ENCODE measurements at regions not wholly inside any gene's neighbourhood (a gene's known extent, or its start where the extent isn't known, plus 50 kb on each side); places are given as distances from the start of the nearest gene placed in this dataset.

GRCh38 chr2:215718890-215719289, 283.0 kb upstream of the FN1 start:
- no peaks in the 10 kb centered on the region for H3K4me1 ChIP-seq (ENCODE audit: insufficient read depth, low read length)
- no peak overlapping the region for H3K9ac ChIP-seq (ENCODE audit: low read depth, low read length)
- no peaks in the 10 kb centered on the region for H3K9me3 ChIP-seq (ENCODE audit: control insufficient read depth, insufficient read depth, low read length)
- H3K36me3 ChIP-seq (ENCODE audit: insufficient read depth, low read length), result no peaks in the 10 kb centered on the region

- Histone ChIP-seq H3K9ac (ENCODE audit: low read depth, low read length) (no peak overlapping the region), H3K36me3 (ENCODE audit: insufficient read depth, low read length) (no peaks in the 10 kb centered on the region), H3K4me1 (ENCODE audit: insufficient read depth, low read length) (no peaks in the 10 kb centered on the region), H3K9me3 (ENCODE audit: control insufficient read depth, insufficient read depth, low read length) (no peaks in the 10 kb centered on the region)
Observed at GRCh38 chr2:215718436-215718835, 282.6 kb upstream of the FN1 start.

- H3K4me1 ChIP-seq (ENCODE audit: insufficient read depth, low read length), result no peaks in the 10 kb centered on the region
- H3K9ac ChIP-seq (ENCODE audit: low read depth, low read length), result no peak overlapping the region
- H3K36me3 ChIP-seq (ENCODE audit: insufficient read depth, low read length), result no peaks in the 10 kb centered on the region
- no peaks in the 10 kb centered on the region for H3K9me3 ChIP-seq (ENCODE audit: control insufficient read depth, insufficient read depth, low read length)
Observed at GRCh38 chr2:215717501-215718381, 281.9 kb upstream of the FN1 start.

GRCh38 chr2:215716956-215717355, 281.1 kb upstream of the FN1 start:
- Histone ChIP-seq H3K36me3 (ENCODE audit: insufficient read depth, low read length) (no peaks in the 10 kb centered on the region), H3K9ac (ENCODE audit: low read depth, low read length) (no peak overlapping the region), H3K4me1 (ENCODE audit: insufficient read depth, low read length) (peaks cover 3% of the 10 kb centered on the region; the same call in 1 of the 2 replicates), H3K9me3 (ENCODE audit: control insufficient read depth, insufficient read depth, low read length) (no peaks in the 10 kb centered on the region)

- H3K9me3 ChIP-seq (ENCODE audit: control insufficient read depth, insufficient read depth, low read length), result no peaks in the 10 kb centered on the region
- H3K9ac ChIP-seq (ENCODE audit: low read depth, low read length), result no peak overlapping the region
- no peaks in the 10 kb centered on the region for H3K36me3 ChIP-seq (ENCODE audit: insufficient read depth, low read length)
- peaks cover 12% of the 10 kb centered on the region; the same call in 1 of the 2 replicates for H3K4me1 ChIP-seq (ENCODE audit: insufficient read depth, low read length)
Observed at GRCh38 chr2:215712871-215713790, 277.3 kb upstream of the FN1 start.

- Histone ChIP-seq H3K9ac (ENCODE audit: low read depth, low read length) (no peak overlapping the region), H3K36me3 (ENCODE audit: insufficient read depth, low read length) (no peaks in the 10 kb centered on the region), H3K9me3 (ENCODE audit: control insufficient read depth, insufficient read depth, low read length) (no peaks in the 10 kb centered on the region), H3K4me1 (ENCODE audit: insufficient read depth, low read length) (peaks cover 12% of the 10 kb centered on the region; the same call in 1 of the 2 replicates)
Observed at GRCh38 chr2:215712219-215712868, 276.5 kb upstream of the FN1 start.

- no peaks in the 10 kb centered on the region for H3K9me3 ChIP-seq (ENCODE audit: control insufficient read depth, insufficient read depth, low read length)
- peaks cover 12% of the 10 kb centered on the region; the same call in 1 of the 2 replicates for H3K4me1 ChIP-seq (ENCODE audit: insufficient read depth, low read length)
- no peaks in the 10 kb centered on the region for H3K36me3 ChIP-seq (ENCODE audit: insufficient read depth, low read length)
- H3K9ac ChIP-seq (ENCODE audit: low read depth, low read length), result no peak overlapping the region
Observed at GRCh38 chr2:215711471-215712034, 275.7 kb upstream of the FN1 start.

GRCh38 chr2:215707608-215708007, 271.7 kb upstream of the FN1 start:
- H3K36me3 ChIP-seq (ENCODE audit: insufficient read depth, low read length), result no peaks in the 10 kb centered on the region; the same call in 1 of the 2 replicates
- peaks cover 12% of the 10 kb centered on the region; the same call in 1 of the 2 replicates for H3K4me1 ChIP-seq (ENCODE audit: insufficient read depth, low read length)
- no peaks in the 10 kb centered on the region for H3K9me3 ChIP-seq (ENCODE audit: control insufficient read depth, insufficient read depth, low read length)
- H3K9ac ChIP-seq (ENCODE audit: low read depth, low read length), result no peak overlapping the region

GRCh38 chr2:215705771-215706361, 270.0 kb upstream of the FN1 start:
- no peaks in the 10 kb centered on the region for H3K9me3 ChIP-seq (ENCODE audit: control insufficient read depth, insufficient read depth, low read length)
- no peaks in the 10 kb centered on the region; the same call in 1 of the 2 replicates for H3K36me3 ChIP-seq (ENCODE audit: insufficient read depth, low read length)
- no peaks in the 10 kb centered on the region for H3K4me1 ChIP-seq (ENCODE audit: insufficient read depth, low read length)
- H3K9ac ChIP-seq (ENCODE audit: low read depth, low read length), result no peak overlapping the region

- no peaks in the 10 kb centered on the region for H3K4me1 ChIP-seq (ENCODE audit: insufficient read depth, low read length)
- H3K36me3 ChIP-seq (ENCODE audit: insufficient read depth, low read length), result no peaks in the 10 kb centered on the region; the same call in 1 of the 2 replicates
- H3K9ac ChIP-seq (ENCODE audit: low read depth, low read length), result no peak overlapping the region
- H3K9me3 ChIP-seq (ENCODE audit: control insufficient read depth, insufficient read depth, low read length), result no peaks in the 10 kb centered on the region
Observed at GRCh38 chr2:215705281-215705680, 269.4 kb upstream of the FN1 start.

GRCh38 chr2:215702116-215702902, 266.4 kb upstream of the FN1 start:
- no peak overlapping the region for H3K9ac ChIP-seq (ENCODE audit: low read depth, low read length)
- no peaks in the 10 kb centered on the region; the same call in 1 of the 2 replicates for H3K36me3 ChIP-seq (ENCODE audit: insufficient read depth, low read length)
- H3K9me3 ChIP-seq (ENCODE audit: control insufficient read depth, insufficient read depth, low read length), result no peaks in the 10 kb centered on the region
- no peaks in the 10 kb centered on the region for H3K4me1 ChIP-seq (ENCODE audit: insufficient read depth, low read length)

- no peaks in the 10 kb centered on the region for H3K9me3 ChIP-seq (ENCODE audit: control insufficient read depth, insufficient read depth, low read length)
- no peak overlapping the region for H3K9ac ChIP-seq (ENCODE audit: low read depth, low read length)
- H3K4me1 ChIP-seq (ENCODE audit: insufficient read depth, low read length), result peaks cover 5% of the 10 kb centered on the region; the same call in 1 of the 2 replicates
Observed at GRCh38 chr2:215699700-215700538, 264.1 kb upstream of the FN1 start.

More at GRCh38 chr2:215699700-215700538, 264.1 kb upstream of the FN1 start:
- no peaks in the 10 kb centered on the region; the same call in 1 of the 2 replicates for H3K36me3 ChIP-seq (ENCODE audit: insufficient read depth, low read length)

Data from ES-I3 (cell line).